H9 (cell line): ENCODE measurements at regions not wholly inside any gene's neighbourhood (a gene's known extent, or its start where the extent isn't known, plus 50 kb on each side); places are given as distances from the start of the nearest gene placed in this dataset.

Source experiments
- DNase-seq: peaks from one replicate; pipeline ENCODE4 v3.0.0-alpha.2; 2017
- H2AFZ ChIP-seq: one replicate; pipeline ENCODE4 v1.6.1; 2013; ENCODE audit warnings: mild to moderate bottlenecking, low read length, control low read depth, moderate library complexity
- H2AK5ac ChIP-seq: 2 replicates; pipeline ENCODE4 v1.6.1; 2013; ENCODE audit warnings: low read length, control low read depth, mixed read lengths; ENCODE audit not compliant: insufficient read length
- H2BK120ac ChIP-seq: one replicate; pipeline ENCODE4 v1.6.1; 2013; ENCODE audit warnings: low read depth, mild to moderate bottlenecking, low read length, control low read depth, inconsistent platforms; ENCODE audit not compliant: poor library complexity, severe bottlenecking
- H2BK12ac ChIP-seq: 2 replicates; pipeline ENCODE4 v1.6.1; 2013; ENCODE audit warnings: low read length, control low read depth, mixed read lengths, low read depth; ENCODE audit not compliant: insufficient read length
- H2BK15ac ChIP-seq: 2 replicates; pipeline ENCODE4 v1.6.1; 2013; ENCODE audit warnings: low read depth, low read length, control low read depth
- H2BK20ac ChIP-seq: one replicate; pipeline ENCODE4 v1.6.1; 2013; ENCODE audit warnings: low read depth, mild to moderate bottlenecking, low read length, control low read depth, inconsistent platforms; ENCODE audit not compliant: poor library complexity, severe bottlenecking
- H2BK5ac ChIP-seq: 2 replicates; pipeline ENCODE4 v1.6.1; 2013; ENCODE audit warnings: low read length, control low read depth, mixed read lengths; ENCODE audit not compliant: insufficient read length
- H3K14ac ChIP-seq: 2 replicates; pipeline ENCODE4 v1.6.1; 2013; ENCODE audit warnings: low read length, control low read depth; ENCODE audit not compliant: insufficient read depth
- H3K18ac ChIP-seq: 2 replicates; pipeline ENCODE4 v1.6.1; 2013; ENCODE audit warnings: low read depth, mild to moderate bottlenecking, mixed read lengths, low read length, control low read depth; ENCODE audit not compliant: insufficient read length
- H3K23ac ChIP-seq: 2 replicates; pipeline ENCODE4 v1.6.1; 2013; ENCODE audit warnings: low read length, control low read depth, mixed read lengths, low read depth; ENCODE audit not compliant: insufficient read length
- H3K23me2 ChIP-seq: 2 replicates; pipeline ENCODE4 v1.6.1; 2013; ENCODE audit warnings: low read depth, mild to moderate bottlenecking, mixed read lengths, low read length, control low read depth; ENCODE audit not compliant: insufficient read length, poor library complexity, severe bottlenecking
- H3K27ac ChIP-seq: 2 replicates; pipeline ENCODE4 v1.5.1; 2013; ENCODE audit warnings: low read length, control low read depth, mixed read lengths, low read depth; ENCODE audit not compliant: insufficient read length
- H3K27me3 ChIP-seq: 2 replicates; pipeline ENCODE4 v1.6.1; 2013; ENCODE audit warnings: low read length, control low read depth, inconsistent platforms; ENCODE audit not compliant: insufficient read depth
- H3K4ac ChIP-seq: 2 replicates; pipeline ENCODE4 v1.6.1; 2013; ENCODE audit warnings: low read depth, mild to moderate bottlenecking, control low read depth, inconsistent platforms, low read length, moderate library complexity
- H3K4me1 ChIP-seq: 2 replicates; pipeline ENCODE4 v1.6.1; 2013; ENCODE audit warnings: low read length, control low read depth, inconsistent platforms; ENCODE audit not compliant: insufficient read depth
- H3K4me2 ChIP-seq: 2 replicates; pipeline ENCODE4 v1.6.1; 2013; ENCODE audit warnings: low read length, control low read depth, mixed read lengths; ENCODE audit not compliant: insufficient read length, insufficient read depth
- H3K56ac ChIP-seq: 2 replicates; pipeline ENCODE4 v1.6.1; 2013; ENCODE audit warnings: low read depth, mild to moderate bottlenecking, mixed read lengths, low read length, control low read depth; ENCODE audit not compliant: insufficient read length
- H3K79me1 ChIP-seq: 2 replicates; pipeline ENCODE4 v1.6.1; 2013; ENCODE audit warnings: low read depth, mild to moderate bottlenecking, moderate library complexity, low read length, control low read depth, inconsistent platforms; ENCODE audit not compliant: insufficient read depth, poor library complexity, severe bottlenecking
- H3K79me2 ChIP-seq: 2 replicates; pipeline ENCODE4 v1.6.1; 2013; ENCODE audit warnings: low read length, control low read depth, inconsistent platforms; ENCODE audit not compliant: insufficient read depth
- H3K9ac ChIP-seq: 2 replicates; pipeline ENCODE4 v1.6.1; 2013; ENCODE audit warnings: low read length, control low read depth, mixed read lengths; ENCODE audit not compliant: insufficient read length; ENCODE audit errors: extremely low read depth
- H3K9me3 ChIP-seq: one replicate; pipeline ENCODE4 v1.6.1; 2013; ENCODE audit warnings: low read depth, low read length, inconsistent platforms; ENCODE audit not compliant: control insufficient read depth
- H3T11ph ChIP-seq: one replicate; pipeline ENCODE4 v1.6.1; 2013; ENCODE audit warnings: mild to moderate bottlenecking, low read length, control low read depth, inconsistent platforms
- H4K20me1 ChIP-seq: one replicate; pipeline ENCODE4 v1.6.1; 2013; ENCODE audit not compliant: control insufficient read depth, insufficient read length, insufficient read depth
- H4K5ac ChIP-seq: 2 replicates; pipeline ENCODE4 v1.6.1; 2013; ENCODE audit warnings: low read depth, mild to moderate bottlenecking, mixed read lengths, low read length, control low read depth; ENCODE audit not compliant: insufficient read length
- H4K8ac ChIP-seq: replicated peaks from 2 replicates; pipeline ENCODE4 v1.6.1; 2013; ENCODE audit warnings: low read length, control low read depth, mixed read lengths, low read depth; ENCODE audit not compliant: insufficient read length
- H4K91ac ChIP-seq: 2 replicates; pipeline ENCODE4 v1.6.1; 2013; ENCODE audit warnings: low read depth, mild to moderate bottlenecking, moderate library complexity, mixed read lengths, low read length, control low read depth; ENCODE audit not compliant: insufficient read length
- H3K27ac Mint-ChIP-seq, 3 experiments: 2 replicates in 2 of 3; 3 replicates in 1 of 3; pipeline ENCODE4 v1.8.0; 2020 to 2021; ENCODE audit warnings: mixed read lengths in 3 of 3, mild to moderate bottlenecking in 1 of 3, moderate library complexity in 1 of 3
- H3K27me3 Mint-ChIP-seq: 2 replicates; pipeline ENCODE4 v1.8.0; 2021; ENCODE audit warnings: low read depth, mild to moderate bottlenecking, moderate library complexity, mixed read lengths
- H3K36me3 Mint-ChIP-seq, 3 experiments: 2 replicates in 2 of 3; 3 replicates in 1 of 3; pipeline ENCODE4 v1.8.0; 2020 to 2021; ENCODE audit warnings: low read depth in 3 of 3, mixed read lengths in 3 of 3; ENCODE audit not compliant: insufficient read depth in 1 of 3
- H3K4me1 Mint-ChIP-seq, 2 experiments: 2 replicates each; pipeline ENCODE4 v1.8.0; 2020; ENCODE audit warnings: mixed read lengths in 2 of 2
- H3K4me3 Mint-ChIP-seq, 2 experiments: 2 replicates in 1 of 2; 3 replicates in 1 of 2; pipeline ENCODE4 v1.8.0; 2020 to 2021; ENCODE audit warnings: mild to moderate bottlenecking in 2 of 2, mixed read lengths in 2 of 2, moderate library complexity in 1 of 2
- H3K9me3 Mint-ChIP-seq, 2 experiments: 2 replicates in 1 of 2; 3 replicates in 1 of 2; pipeline ENCODE4 v1.8.0; 2020; ENCODE audit warnings: mild to moderate bottlenecking in 2 of 2, mixed read lengths in 2 of 2, moderate library complexity in 1 of 2
- CTCF ChIP-seq: fragments of 200-600 bp; sonication (generic); conservative IDR thresholded peaks from 3 replicates; pipeline ENCODE4 v1.8.0; 2021; ENCODE audit warnings: antibody characterized with exemption, mild to moderate bottlenecking
- WGBS: extraction: QIAGEN DNeasy Blood & Tissue Kit; methylation state at CpG from one replicate; pipeline ENCODE4 v1.1.7; 2013; ENCODE audit warnings: missing lambda C conversion rate, low lambda C conversion rate, mixed read lengths; ENCODE audit not compliant: insufficient read length; ENCODE audit errors: extremely low coverage; 5-methylcytosine and 5-hydroxymethylcytosine counted together

- Histone ChIP-seq H4K20me1 (no peaks in the 10 kb centered on the region), H2BK120ac (no peak overlapping the region), H4K8ac (no peak overlapping the region), H3K18ac (no peak overlapping the region), H2BK12ac (no peak overlapping the region), H3K79me1 (no peaks in the 10 kb centered on the region), H3K4me2 (no peak overlapping the region), H3K27ac (no peak overlapping the region), H3K56ac (no peak overlapping the region), H3K4ac (no peak overlapping the region), H3K9ac (no peak overlapping the region), H3K23ac (no peak overlapping the region), H3K27me3 (no peaks in the 10 kb centered on the region), H3K23me2 (no peaks in the 10 kb centered on the region), H2AFZ (no peak overlapping the region), H3K4me1 (no peaks in the 10 kb centered on the region; the same call in 1 of the 2 replicates), H2BK20ac (no peak overlapping the region), H2AK5ac (no peak overlapping the region), H3K9me3 (no peaks in the 10 kb centered on the region), H3T11ph (no peak overlapping the region), H3K79me2 (no peaks in the 10 kb centered on the region), H3K14ac (no peak overlapping the region), H4K91ac (no peak overlapping the region), H2BK5ac (no peak overlapping the region), H2BK15ac (no peak overlapping the region), H4K5ac (no peak overlapping the region)
- peaks cover 0 to 4% (median 2%) of the 10 kb centered on the region in 3 experiments; a peak in 3 of 7 replicates for H3K36me3 Mint-ChIP-seq
- DNase-seq: no peak
- H3K9me3 Mint-ChIP-seq: peaks cover 6 to 10% of the 10 kb centered on the region in 2 experiments; a peak in 4 of 5 replicates
- H3K4me3 Mint-ChIP-seq: no peak overlapping the region
- no peak for TF ChIP-seq CTCF
- peaks cover 27% of the 10 kb centered on the region for H3K27me3 Mint-ChIP-seq
- H3K27ac Mint-ChIP-seq: no peak overlapping the region
- H3K4me1 Mint-ChIP-seq: peaks cover 7 to 13% of the 10 kb centered on the region in 2 experiments
- WGBS: no CpG with 5 or more reads among the region's 10 CpGs
Measured at GRCh38 chr22:49331878-49332277, 495.8 kb downstream of the BRD1 start.
